Hepatocyte (in vitro differentiated cells): ENCODE measurements at regions not wholly inside any gene's neighbourhood (a gene's known extent, or its start where the extent isn't known, plus 50 kb on each side); places are given as distances from the start of the nearest gene placed in this dataset.

Experiments used
- DNase-seq: peaks from one replicate; pipeline ENCODE4 v3.0.0-alpha.2; 2016; ENCODE audit warnings: low spot score
- H2AFZ ChIP-seq: fragments of 200-600 bp; sonication (generic); 2 replicates; pipeline ENCODE4 v1.6.0; 2016; ENCODE audit warnings: antibody characterized with exemption, mild to moderate bottlenecking
- H3K27ac ChIP-seq: fragments of 200-600 bp; sonication (generic); 2 replicates; pipeline ENCODE4 v1.5.1; 2016; ENCODE audit warnings: mild to moderate bottlenecking
- H3K27me3 ChIP-seq: fragments of 200-600 bp; sonication (generic); 2 replicates; pipeline ENCODE4 v1.6.1; 2016
- H3K36me3 ChIP-seq: fragments of 200-600 bp; sonication (generic); replicated peaks from 2 replicates; pipeline ENCODE4 v1.5.1; 2016; ENCODE audit warnings: low read depth; ENCODE audit not compliant: insufficient read depth
- H3K4me1 ChIP-seq: fragments of 200-600 bp; sonication (generic); 2 replicates; pipeline ENCODE4 v1.5.1; 2016; ENCODE audit warnings: mild to moderate bottlenecking, moderate library complexity; ENCODE audit not compliant: insufficient read depth
- H3K4me2 ChIP-seq: fragments of 200-600 bp; sonication (generic); 2 replicates; pipeline ENCODE4 v1.6.0; 2016
- H3K4me3 ChIP-seq: fragments of 200-600 bp; sonication (generic); 2 replicates; pipeline ENCODE4 v1.5.1; 2016; ENCODE audit warnings: mild to moderate bottlenecking
- H3K79me2 ChIP-seq: fragments of 200-600 bp; sonication (generic); 2 replicates; pipeline ENCODE4 v1.6.0; 2017; ENCODE audit warnings: mild to moderate bottlenecking
- H3K9me2 ChIP-seq: fragments of 200-600 bp; sonication (generic); replicated peaks from 2 replicates; pipeline ENCODE4 v1.6.0; 2017; ENCODE audit warnings: mild to moderate bottlenecking; ENCODE audit not compliant: insufficient read depth
- H3K9me3 ChIP-seq: fragments of 200-600 bp; sonication (generic); 2 replicates; pipeline ENCODE4 v1.5.1; 2016; ENCODE audit warnings: low read depth, mild to moderate bottlenecking
- H4K20me1 ChIP-seq: fragments of 200-600 bp; sonication (generic); 2 replicates; pipeline ENCODE4 v1.6.0; 2016; ENCODE audit warnings: mild to moderate bottlenecking; ENCODE audit not compliant: insufficient read depth, poor library complexity, severe bottlenecking
- EZH2 ChIP-seq: fragments of 200-600 bp; sonication (generic); IDR thresholded peaks from 2 replicates; pipeline ENCODE4 v1.6.1; 2016; ENCODE audit warnings: antibody characterized with exemption, mild to moderate bottlenecking, borderline replicate concordance
- EZH2phosphoT487 ChIP-seq: fragments of 200-600 bp; sonication (generic); IDR thresholded peaks from one replicate; pipeline ENCODE4 v1.6.1; 2018; ENCODE audit warnings: antibody characterized with exemption, mild to moderate bottlenecking, low read depth, moderate library complexity; ENCODE audit not compliant: unreplicated experiment, severe bottlenecking
- whole genome bisulfite sequencing: methylation state at CpG from one replicate; pipeline ENCODE4 v1.1.6; 2016; ENCODE audit warnings: low lambda C conversion rate; ENCODE audit errors: missing lambda C conversion rate; 5-methylcytosine and 5-hydroxymethylcytosine counted together
- TF ChIP-seq, protein P1 (sequence below): fragments of 200-600 bp; sonication (generic); IDR thresholded peaks from 2 replicates; pipeline ENCODE4 v1.5.1; 2016; ENCODE audit warnings: antibody characterized with exemption, mild to moderate bottlenecking; ENCODE audit not compliant: poor library complexity

DNA sequence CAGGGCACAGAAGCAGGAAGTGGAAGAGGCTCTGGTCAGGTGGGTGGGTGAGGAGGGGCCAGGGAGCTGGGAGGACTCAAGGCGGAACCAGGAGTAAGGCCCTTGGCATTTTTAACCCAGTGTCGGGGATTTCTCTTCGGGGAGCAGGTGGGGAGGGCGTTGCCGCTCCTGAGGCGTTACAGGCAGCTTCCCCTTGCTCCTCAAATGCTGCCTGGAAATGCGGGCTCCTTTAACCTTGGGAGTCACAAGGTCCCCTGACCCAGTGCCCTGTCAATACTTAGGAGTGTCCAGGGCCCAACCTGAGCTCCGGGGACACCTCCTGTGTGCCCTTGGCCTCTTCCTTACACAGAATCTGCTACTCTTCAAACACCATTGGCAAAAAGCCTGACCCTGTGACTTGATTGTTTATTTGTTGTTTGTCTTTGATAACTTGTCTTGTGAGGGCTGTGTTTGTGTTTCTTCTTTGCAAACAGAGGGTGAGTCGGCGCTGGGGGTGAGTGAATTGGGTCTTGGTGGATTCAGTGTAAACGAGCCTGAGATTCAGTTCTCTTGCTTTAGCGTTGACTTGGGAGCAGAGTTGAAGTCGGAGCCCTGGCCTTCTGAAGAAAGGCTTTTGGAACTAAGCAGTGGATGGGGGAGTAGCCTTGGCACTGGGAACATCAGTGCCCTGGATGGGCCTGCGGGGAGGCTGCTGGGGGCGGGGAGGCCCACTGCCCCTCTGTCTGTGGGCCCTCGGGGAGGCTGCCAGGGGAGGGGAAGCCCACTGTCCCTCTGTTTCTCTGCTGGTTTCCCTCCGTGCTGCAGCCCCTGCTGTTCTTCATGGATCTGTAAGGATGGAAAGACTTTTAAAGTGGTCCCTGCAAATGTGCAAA is 300.7 kb upstream of the IRX4 start:
- H4K20me1 ChIP-seq: no peaks in the 10 kb centered on the region
- no peaks in the 10 kb centered on the region for H3K79me2 ChIP-seq
- H3K4me2 ChIP-seq: no peak overlapping the region
- no peaks in the 10 kb centered on the region for H3K36me3 ChIP-seq
- no peak overlapping the region for H2AFZ ChIP-seq
- no peaks in the 10 kb centered on the region for H3K27me3 ChIP-seq
- no peaks in the 10 kb centered on the region for H3K9me2 ChIP-seq
- H3K27ac ChIP-seq: no peak overlapping the region
- H3K4me3 ChIP-seq: no peak overlapping the region
- 69% methylated on average over 17 of the region's 17 CpGs for WGBS
- TF ChIP-seq EZH2phosphoT487 (no peak), EZH2 (no peak)
- TF ChIP-seq, protein P1, sequence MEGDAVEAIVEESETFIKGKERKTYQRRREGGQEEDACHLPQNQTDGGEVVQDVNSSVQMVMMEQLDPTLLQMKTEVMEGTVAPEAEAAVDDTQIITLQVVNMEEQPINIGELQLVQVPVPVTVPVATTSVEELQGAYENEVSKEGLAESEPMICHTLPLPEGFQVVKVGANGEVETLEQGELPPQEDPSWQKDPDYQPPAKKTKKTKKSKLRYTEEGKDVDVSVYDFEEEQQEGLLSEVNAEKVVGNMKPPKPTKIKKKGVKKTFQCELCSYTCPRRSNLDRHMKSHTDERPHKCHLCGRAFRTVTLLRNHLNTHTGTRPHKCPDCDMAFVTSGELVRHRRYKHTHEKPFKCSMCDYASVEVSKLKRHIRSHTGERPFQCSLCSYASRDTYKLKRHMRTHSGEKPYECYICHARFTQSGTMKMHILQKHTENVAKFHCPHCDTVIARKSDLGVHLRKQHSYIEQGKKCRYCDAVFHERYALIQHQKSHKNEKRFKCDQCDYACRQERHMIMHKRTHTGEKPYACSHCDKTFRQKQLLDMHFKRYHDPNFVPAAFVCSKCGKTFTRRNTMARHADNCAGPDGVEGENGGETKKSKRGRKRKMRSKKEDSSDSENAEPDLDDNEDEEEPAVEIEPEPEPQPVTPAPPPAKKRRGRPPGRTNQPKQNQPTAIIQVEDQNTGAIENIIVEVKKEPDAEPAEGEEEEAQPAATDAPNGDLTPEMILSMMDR: no peak
- no peaks in the 10 kb centered on the region for H3K9me3 ChIP-seq
- no peak for DNase-seq
- H3K4me1 ChIP-seq: no peaks in the 10 kb centered on the region

DNA sequence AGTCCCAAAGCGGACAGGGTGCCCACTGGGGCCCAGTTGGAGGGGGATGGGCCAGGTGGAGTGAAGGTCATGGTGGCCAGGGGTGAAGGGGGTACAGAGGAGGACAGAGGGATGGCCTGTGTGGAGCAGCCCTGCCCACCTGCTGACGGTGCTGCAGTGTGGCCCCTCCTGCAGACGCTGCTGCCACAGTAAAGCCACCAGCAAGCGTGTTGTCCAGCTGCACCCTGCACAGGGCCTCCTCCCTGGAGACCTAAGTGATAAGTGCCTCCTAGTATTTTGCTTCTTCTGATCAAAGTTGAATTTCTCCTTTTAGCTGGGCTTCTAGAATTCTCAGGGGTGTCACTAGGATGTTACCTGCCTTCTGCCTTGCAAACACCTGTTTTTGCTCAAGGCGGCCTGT is 299.3 kb upstream of the IRX4 start:
- Histone ChIP-seq H3K27ac (no peak overlapping the region), H3K79me2 (no peaks in the 10 kb centered on the region), H3K4me1 (no peaks in the 10 kb centered on the region), H2AFZ (no peak overlapping the region), H3K36me3 (no peaks in the 10 kb centered on the region), H3K27me3 (no peaks in the 10 kb centered on the region), H3K4me2 (no peak overlapping the region), H3K9me2 (no peaks in the 10 kb centered on the region), H4K20me1 (no peaks in the 10 kb centered on the region), H3K4me3 (no peak overlapping the region), H3K9me3 (no peaks in the 10 kb centered on the region)
- TF ChIP-seq EZH2phosphoT487 (no peak), EZH2 (no peak)
- TF ChIP-seq, protein P1: no peak
- WGBS: 99% methylated on average over 5 of the region's 5 CpGs
- DNase-seq: no peak

DNA sequence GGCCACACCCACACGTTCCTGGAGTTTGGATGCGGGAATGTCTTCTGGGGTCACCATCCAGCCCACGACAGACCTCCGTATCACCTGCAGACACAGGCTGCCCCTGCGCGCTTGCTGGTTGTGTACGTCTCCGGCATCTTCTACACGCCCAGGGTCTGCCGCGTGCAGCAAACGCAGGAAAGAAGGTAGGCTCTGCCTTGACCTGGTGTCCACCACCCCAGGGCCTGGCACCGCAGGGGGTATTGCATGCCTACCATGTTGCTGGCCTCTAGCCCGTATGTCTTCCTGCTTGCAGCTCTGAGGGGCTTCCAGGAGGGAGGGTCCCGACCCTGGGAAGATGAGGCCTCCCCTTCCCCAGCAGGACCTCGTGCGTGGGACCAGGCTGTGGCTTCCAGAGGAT is 298.8 kb upstream of the IRX4 start:
- Histone ChIP-seq H3K4me3 (no peak overlapping the region), H3K9me3 (no peaks in the 10 kb centered on the region), H3K4me2 (no peak overlapping the region), H3K79me2 (no peaks in the 10 kb centered on the region), H4K20me1 (no peaks in the 10 kb centered on the region), H3K4me1 (no peaks in the 10 kb centered on the region), H2AFZ (no peak overlapping the region), H3K9me2 (no peaks in the 10 kb centered on the region), H3K36me3 (no peaks in the 10 kb centered on the region), H3K27me3 (no peaks in the 10 kb centered on the region), H3K27ac (no peak overlapping the region)
- TF ChIP-seq EZH2phosphoT487: no peak
- TF ChIP-seq, protein P1: no peak
- TF ChIP-seq EZH2: no peak
- 94% methylated on average over 17 of the region's 17 CpGs for WGBS
- DNase-seq: no peak
